IMR-90 (cell line): ENCODE measurements at regions not wholly inside any gene's neighbourhood (a gene's known extent, or its start where the extent isn't known, plus 50 kb on each side); places are given as distances from the start of the nearest gene placed in this dataset.

Experiments used
- ATAC-seq: fragments of 200-7000 bp; cut with Tn5 transposase; 2 replicates; pipeline ENCODE4 v1.9.1; 2020; ENCODE audit warnings: low read depth, mild to moderate bottlenecking, moderate library complexity
- BruUV-seq: library from RNA; stranded (reverse); fragments of 400-500 nt; replicated peaks from 2 replicates; lab custom pipeline; 2021; lab: Mats Ljungman, UMichigan
- CTCF ChIA-PET: fragments of 300-600 bp; formaldehyde crosslinking; extraction: SDS; loops from one replicate; lab custom pipeline; 2021; ENCODE audit warnings: antibody characterized with exemption; lab: Yijun Ruan, JAX
- POLR2A ChIA-PET: fragments of 300-600 bp; sonication (Branson Sonifier 250); formaldehyde crosslinking; loops from one replicate; lab custom pipeline; 2022; ENCODE audit warnings: antibody characterized with exemption; ENCODE audit not compliant: unreplicated experiment; lab: Charles Lee
- DNase-seq: peaks from one replicate; pipeline ENCODE4 v3.0.0; 2013
- H2AFZ ChIP-seq: replicated peaks from 2 replicates; pipeline ENCODE3; 2013; ENCODE audit warnings: low read length, mild to moderate bottlenecking; ENCODE audit not compliant: poor library complexity
- H2AK5ac ChIP-seq: 2 replicates; pipeline ENCODE4 v1.6.1; 2013; ENCODE audit warnings: low read depth, low read length, inconsistent platforms
- H2AK9ac ChIP-seq: replicated peaks from 2 replicates; pipeline ENCODE3; 2013; ENCODE audit warnings: mild to moderate bottlenecking, low read depth, low read length, moderate library complexity; ENCODE audit not compliant: poor library complexity
- H2BK120ac ChIP-seq: 2 replicates; pipeline ENCODE4 v1.6.1; 2013; ENCODE audit warnings: low read depth, low read length, inconsistent platforms
- H2BK15ac ChIP-seq: 3 replicates; pipeline ENCODE4 v1.6.1; 2013; ENCODE audit warnings: low read depth, low read length, inconsistent platforms
- H2BK20ac ChIP-seq: 2 replicates; pipeline ENCODE4 v1.6.1; 2013; ENCODE audit warnings: low read depth, mild to moderate bottlenecking, inconsistent platforms, low read length, moderate library complexity
- H2BK5ac ChIP-seq: 2 replicates; pipeline ENCODE4 v1.6.1; 2013; ENCODE audit warnings: mild to moderate bottlenecking, low read depth, low read length, inconsistent platforms; ENCODE audit not compliant: poor library complexity, severe bottlenecking
- H3K14ac ChIP-seq: replicated peaks from 2 replicates; pipeline ENCODE4 v1.6.1; 2013; ENCODE audit warnings: low read depth, low read length, inconsistent platforms
- H3K18ac ChIP-seq: 2 replicates; pipeline ENCODE4 v1.6.1; 2013; ENCODE audit warnings: low read depth, low read length, control low read depth
- H3K23ac ChIP-seq: 2 replicates; pipeline ENCODE4 v1.6.1; 2013; ENCODE audit warnings: low read depth, low read length, inconsistent platforms
- H3K27ac ChIP-seq: 2 replicates; pipeline ENCODE4 v1.5.1; 2013; ENCODE audit warnings: mild to moderate bottlenecking, control low read depth, low read length; ENCODE audit not compliant: insufficient read depth
- H3K27me3 ChIP-seq: 2 replicates; pipeline ENCODE4 v1.6.1; 2013; ENCODE audit warnings: low read length; ENCODE audit not compliant: control insufficient read depth, insufficient read depth
- H3K36me3 ChIP-seq: 2 replicates; pipeline ENCODE4 v1.6.1; 2013; ENCODE audit warnings: low read length, mixed read lengths; ENCODE audit not compliant: control insufficient read depth, insufficient read depth
- H3K4ac ChIP-seq: 2 replicates; pipeline ENCODE4 v1.6.1; 2013; ENCODE audit warnings: low read depth, low read length, inconsistent platforms
- H3K4me1 ChIP-seq: 2 replicates; pipeline ENCODE4 v1.6.1; 2013; ENCODE audit warnings: low read length, mixed read lengths; ENCODE audit not compliant: control insufficient read depth, insufficient read depth
- H3K4me2 ChIP-seq: 2 replicates; pipeline ENCODE4 v1.6.1; 2013; ENCODE audit warnings: low read depth, mild to moderate bottlenecking, control low read depth, low read length, moderate library complexity
- H3K4me3 ChIP-seq: 2 replicates; pipeline ENCODE4 v1.5.1; 2013; ENCODE audit warnings: low read depth, mild to moderate bottlenecking, control low read depth, low read length, moderate library complexity; ENCODE audit not compliant: insufficient read depth
- H3K56ac ChIP-seq: 2 replicates; pipeline ENCODE4 v1.6.1; 2013; ENCODE audit warnings: low read length, inconsistent platforms; ENCODE audit not compliant: insufficient read depth; ENCODE audit errors: extremely low read depth
- H3K79me1 ChIP-seq, 2 experiments: 2 replicates each; pipeline ENCODE4 v1.6.1; 2013; ENCODE audit warnings: low read length in 2 of 2, inconsistent platforms in 1 of 2, low read depth in 1 of 2
- H3K9ac ChIP-seq: 2 replicates; pipeline ENCODE4 v1.6.1; 2013; ENCODE audit warnings: low read depth, low read length, control low read depth
- H3K9me1 ChIP-seq: 2 replicates; pipeline ENCODE4 v1.6.1; 2013; ENCODE audit warnings: low read length, inconsistent platforms; ENCODE audit not compliant: insufficient read depth
- H3K9me3 ChIP-seq: 2 replicates; pipeline ENCODE4 v1.6.1; 2013; ENCODE audit warnings: low read length; ENCODE audit not compliant: control insufficient read depth, insufficient read depth
- H4K20me1 ChIP-seq: 2 replicates; pipeline ENCODE4 v1.6.1; 2013; ENCODE audit warnings: low read length, inconsistent platforms; ENCODE audit not compliant: insufficient read depth
- H4K5ac ChIP-seq: 2 replicates; pipeline ENCODE4 v1.6.1; 2013; ENCODE audit warnings: mild to moderate bottlenecking, low read depth, low read length, control low read depth
- H4K8ac ChIP-seq, 2 experiments: 2 replicates each; pipeline ENCODE4 v1.6.1; 2013; ENCODE audit warnings: low read depth in 2 of 2, low read length in 2 of 2, control low read depth in 1 of 2, inconsistent platforms in 1 of 2
- H4K91ac ChIP-seq: 2 replicates; pipeline ENCODE4 v1.6.1; 2013; ENCODE audit warnings: low read depth, low read length, inconsistent platforms; ENCODE audit not compliant: insufficient read depth
- CHD1 ChIP-seq: IDR thresholded peaks from 2 replicates; pipeline ENCODE4 v1.6.1; 2012; ENCODE audit warnings: low read depth, low read length, improper control_type of control experiment
- MAZ ChIP-seq: IDR thresholded peaks from 2 replicates; pipeline ENCODE4 v1.6.1; 2012; ENCODE audit warnings: low read depth, mild to moderate bottlenecking, low read length, improper control_type of control experiment, moderate library complexity, borderline replicate concordance
- RFX5 ChIP-seq: IDR thresholded peaks from 2 replicates; pipeline ENCODE4 v1.8.0; 2012; ENCODE audit warnings: low read depth, mild to moderate bottlenecking, low read length, moderate library complexity
- USF2 ChIP-seq: fragments of 150-350 bp; IDR thresholded peaks from 2 replicates; pipeline ENCODE4 v1.6.1; 2017; ENCODE audit warnings: mild to moderate bottlenecking, antibody characterized with exemption, low read length, low read depth
- WGBS, 2 experiments: methylation state at CpG; one replicate each; pipeline versions ENCODE4 v1.1.5 to v1.1.7; 2013; ENCODE audit warnings: missing lambda C conversion rate in 2 of 2; ENCODE audit not compliant: insufficient read length in 1 of 2; ENCODE audit errors: extremely low coverage in 2 of 2; 5-methylcytosine and 5-hydroxymethylcytosine counted together
- dilution Hi-C: fragments of 300-500 bp; cut with HindIII; formaldehyde crosslinking; loops from one replicate; pipeline ENCODE4 v1.14.3; 2018; ENCODE audit warnings: low sequenced_read_pairs; ENCODE audit not compliant: unreplicated experiment
- in situ Hi-C: fragments of 300-500 bp; cut with MboI; formaldehyde crosslinking; loops from 3 replicates; pipeline ENCODE4 v1.14.3; 2019; ENCODE audit warnings: low sequenced_read_pairs, inconsistent platforms, mixed read lengths
- intact Hi-C: fragments of 100-400 bp; cut with micrococcal nuclease; formaldehyde crosslinking; loops from 2 replicates; pipeline ENCODE4 v1.10.0; 2022

- intact Hi-C loops (no loop called here), in situ Hi-C loops (no loop called here), dilution Hi-C loops (no loop called here)
- Histone ChIP-seq H3K23ac (no peak overlapping the region), H2BK5ac (no peak overlapping the region), H3K27me3 (no peaks in the 10 kb centered on the region), H2AFZ (no peak overlapping the region), H3K18ac (no peak overlapping the region), H2BK120ac (no peak overlapping the region), H2BK15ac (no peak overlapping the region), H4K20me1 (no peaks in the 10 kb centered on the region), H3K4me1 (no peaks in the 10 kb centered on the region), H4K5ac (no peak overlapping the region), H3K36me3 (no peaks in the 10 kb centered on the region), H3K14ac (no peak overlapping the region), H3K4ac (no peak overlapping the region), H3K56ac (no peak overlapping the region), H3K79me1 (no peaks in the 10 kb centered on the region), H3K4me2 (no peak overlapping the region), H2AK5ac (no peak overlapping the region), H3K27ac (no peak overlapping the region), H3K9me3 (peaks cover 35% of the 10 kb centered on the region), H3K9ac (no peak overlapping the region), H4K91ac (no peak overlapping the region), H3K9me1 (no peaks in the 10 kb centered on the region), H2BK20ac (no peak overlapping the region), H4K8ac (no peak overlapping the region), H3K4me3 (no peak overlapping the region), H2AK9ac (no peak overlapping the region)
- ChIA-PET POLR2A (no interaction called here), CTCF (no interaction called here)
- no CpG with 5 or more reads among the region's 3 CpGs for WGBS, 2 experiments
- BruUV-seq = no TSS peak
- DNase-seq = no peak
- TF ChIP-seq USF2 (no peak), MAZ (no peak), RFX5 (no peak), CHD1 (no peak)
- no peak for ATAC-seq
Observed at GRCh38 chr21:9763306-9763705, 758.1 kb upstream of the TPTE start.
